RWPE1 (cell line): ENCODE measurements at regions not wholly inside any gene's neighbourhood (a gene's known extent, or its start where the extent isn't known, plus 50 kb on each side); places are given as distances from the start of the nearest gene placed in this dataset.

Source experiments
- CTCF ChIA-PET: fragments of 350-600 bp; sonication (Branson Sonifier 250); formaldehyde crosslinking; extraction: SDS; loops from one replicate; lab custom pipeline; 2021; lab: Yijun Ruan, JAX
- POLR2A ChIA-PET: fragments of 400-600 bp; formaldehyde crosslinking; extraction: SDS; loops from one replicate; lab custom pipeline; 2020; ENCODE audit warnings: antibody characterized with exemption; ENCODE audit not compliant: low non-redundant PET; lab: Yijun Ruan, JAX
- DNase-seq: peaks from one replicate; pipeline ENCODE4 v3.0.0; 2012; ENCODE audit warnings: low spot score
- H3K27ac ChIP-seq: fragments of 450-650 bp; 2 replicates; pipeline ENCODE4 v1.5.1; 2017
- CTCF ChIP-seq: fragments of 450-650 bp; conservative IDR thresholded peaks from 2 replicates; pipeline ENCODE4 v1.5.1; 2017; ENCODE audit warnings: low read depth, mild to moderate bottlenecking

- DNase-seq, result no peak
- CTCF ChIA-PET, result no interaction called here
- POLR2A ChIA-PET, result no interaction called here
- no peak for TF ChIP-seq CTCF
- H3K27ac ChIP-seq, result no peak overlapping the region
Observed at GRCh38 chr12:28898038-28898437, 251.0 kb upstream of the FAR2 start.

GRCh38 chr12:28899951-28900350 lies 249.1 kb upstream of the FAR2 start:
- CTCF ChIA-PET, result no interaction called here
- H3K27ac ChIP-seq, result no peak overlapping the region
- peak; percentile 13 for DNase-seq
- POLR2A ChIA-PET, result no interaction called here
- no peak for TF ChIP-seq CTCF

- POLR2A ChIA-PET, result no interaction called here
- no peak overlapping the region for H3K27ac ChIP-seq
- CTCF ChIA-PET, result interaction anchor here (0.6 kb wide), 1 partner anchor 1113 kb away, joined by 3 read pairs; no protein-coding TSS in a partner anchor
- DNase-seq, result no peak
- no peak for TF ChIP-seq CTCF
Observed at GRCh38 chr12:28905220-28905955, 243.7 kb upstream of the FAR2 start.

GRCh38 chr12:28908646-28909045 lies 240.4 kb upstream of the FAR2 start:
- no peak for TF ChIP-seq CTCF
- no peak for DNase-seq
- POLR2A ChIA-PET, result no interaction called here
- CTCF ChIA-PET, result no interaction called here
- H3K27ac ChIP-seq, result no peak overlapping the region

GRCh38 chr12:28909291-28909690 lies 239.8 kb upstream of the FAR2 start:
- no peak overlapping the region for H3K27ac ChIP-seq
- TF ChIP-seq CTCF, result no peak
- ChIA-PET CTCF (no interaction called here), POLR2A (no interaction called here)
- no peak for DNase-seq

GRCh38 chr12:28925719-28926376 lies 223.2 kb upstream of the FAR2 start:
- CTCF ChIA-PET, result no interaction called here
- POLR2A ChIA-PET, result no interaction called here
- no peak for DNase-seq
- no peak overlapping the region for H3K27ac ChIP-seq
- no peak for TF ChIP-seq CTCF
